Liver (tissue), 3 donors: ENCODE measurements at regions not wholly inside any gene's neighbourhood (a gene's known extent, or its start where the extent isn't known, plus 50 kb on each side); places are given as distances from the start of the nearest gene placed in this dataset.

Experiments used
- GABPA ChIP-seq, 2 donors: IDR thresholded peaks in 1 of 2; conservative IDR thresholded peaks in 1 of 2; 2 replicates each; pipeline ENCODE4 v1.6.1; 2016; ENCODE audit warnings: antibody characterized with exemption in 2 of 2, mild to moderate bottlenecking in 1 of 2, moderate library complexity in 1 of 2
- RAD21 ChIP-seq, 2 donors: IDR thresholded peaks; 2 replicates each; pipeline ENCODE4 v1.6.1; 2016; ENCODE audit warnings: antibody characterized with exemption in 2 of 2, mild to moderate bottlenecking in 2 of 2
- RXRA ChIP-seq, 2 donors: IDR thresholded peaks; 2 replicates each; pipeline ENCODE4 v1.6.1; 2017 to 2018; ENCODE audit warnings: antibody characterized with exemption in 2 of 2, mild to moderate bottlenecking in 1 of 2
- TAF1 ChIP-seq: conservative IDR thresholded peaks from 2 replicates; pipeline ENCODE4 v1.6.1; 2016; ENCODE audit warnings: antibody characterized with exemption, mild to moderate bottlenecking
- TF ChIP-seq, protein P1 (sequence below): fragments of 150-350 bp; IDR thresholded peaks from 2 replicates; pipeline ENCODE4 v1.5.1; 2017; ENCODE audit warnings: improper control_type of control experiment, low read depth, low read length; ENCODE audit not compliant: missing input control
- TF ChIP-seq, protein P2 (sequence below): IDR thresholded peaks from 2 replicates; pipeline ENCODE4 v1.6.1; 2016; ENCODE audit warnings: antibody characterized with exemption
- TF ChIP-seq, protein P3 (sequence below): IDR thresholded peaks from 2 replicates; pipeline ENCODE4 v1.6.1; 2016; ENCODE audit warnings: antibody characterized with exemption
- TF ChIP-seq, protein P4 (sequence below): IDR thresholded peaks from 2 replicates; pipeline ENCODE4 v1.6.1; 2016; ENCODE audit warnings: antibody characterized with exemption, mild to moderate bottlenecking
- donor health status: healthy.
- donor health status: healthy.

DNA sequence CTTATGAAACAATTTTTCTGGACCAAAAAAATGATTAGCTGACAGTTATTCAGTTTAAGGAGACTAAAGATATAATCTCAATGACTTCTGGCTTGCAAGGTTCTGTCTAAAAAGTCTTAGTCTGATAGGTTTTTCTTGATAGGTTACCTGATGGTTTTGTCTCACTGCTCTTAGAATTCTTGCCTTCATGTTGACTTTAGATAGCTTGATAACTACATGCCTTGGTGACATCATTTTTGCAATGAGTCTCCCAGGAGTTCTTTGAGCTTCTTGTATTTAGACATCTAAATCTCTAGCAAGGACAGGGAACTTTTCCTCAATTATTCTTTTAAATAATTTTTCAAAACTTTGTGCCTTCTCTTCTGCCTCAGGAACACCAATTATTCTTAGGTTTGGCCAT is 1965.3 kb downstream of the ARAP2 start:
- TF ChIP-seq, protein P1, sequence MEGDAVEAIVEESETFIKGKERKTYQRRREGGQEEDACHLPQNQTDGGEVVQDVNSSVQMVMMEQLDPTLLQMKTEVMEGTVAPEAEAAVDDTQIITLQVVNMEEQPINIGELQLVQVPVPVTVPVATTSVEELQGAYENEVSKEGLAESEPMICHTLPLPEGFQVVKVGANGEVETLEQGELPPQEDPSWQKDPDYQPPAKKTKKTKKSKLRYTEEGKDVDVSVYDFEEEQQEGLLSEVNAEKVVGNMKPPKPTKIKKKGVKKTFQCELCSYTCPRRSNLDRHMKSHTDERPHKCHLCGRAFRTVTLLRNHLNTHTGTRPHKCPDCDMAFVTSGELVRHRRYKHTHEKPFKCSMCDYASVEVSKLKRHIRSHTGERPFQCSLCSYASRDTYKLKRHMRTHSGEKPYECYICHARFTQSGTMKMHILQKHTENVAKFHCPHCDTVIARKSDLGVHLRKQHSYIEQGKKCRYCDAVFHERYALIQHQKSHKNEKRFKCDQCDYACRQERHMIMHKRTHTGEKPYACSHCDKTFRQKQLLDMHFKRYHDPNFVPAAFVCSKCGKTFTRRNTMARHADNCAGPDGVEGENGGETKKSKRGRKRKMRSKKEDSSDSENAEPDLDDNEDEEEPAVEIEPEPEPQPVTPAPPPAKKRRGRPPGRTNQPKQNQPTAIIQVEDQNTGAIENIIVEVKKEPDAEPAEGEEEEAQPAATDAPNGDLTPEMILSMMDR, result no peak
- TF ChIP-seq RAD21 (IDR thresholded peaks at IDR 0.05), result no peak
- TF ChIP-seq, protein P2, sequence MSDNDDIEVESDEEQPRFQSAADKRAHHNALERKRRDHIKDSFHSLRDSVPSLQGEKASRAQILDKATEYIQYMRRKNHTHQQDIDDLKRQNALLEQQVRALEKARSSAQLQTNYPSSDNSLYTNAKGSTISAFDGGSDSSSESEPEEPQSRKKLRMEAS, result no peak
- TF ChIP-seq GABPA (IDR thresholded peaks at IDR 0.05 in 1 of 2, conservative IDR thresholded peaks at IDR 0.05 in 1 of 2), result no peak
- TF ChIP-seq, protein P3, sequence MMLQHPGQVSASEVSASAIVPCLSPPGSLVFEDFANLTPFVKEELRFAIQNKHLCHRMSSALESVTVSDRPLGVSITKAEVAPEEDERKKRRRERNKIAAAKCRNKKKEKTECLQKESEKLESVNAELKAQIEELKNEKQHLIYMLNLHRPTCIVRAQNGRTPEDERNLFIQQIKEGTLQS, result no peak
- TF ChIP-seq, protein P4, sequence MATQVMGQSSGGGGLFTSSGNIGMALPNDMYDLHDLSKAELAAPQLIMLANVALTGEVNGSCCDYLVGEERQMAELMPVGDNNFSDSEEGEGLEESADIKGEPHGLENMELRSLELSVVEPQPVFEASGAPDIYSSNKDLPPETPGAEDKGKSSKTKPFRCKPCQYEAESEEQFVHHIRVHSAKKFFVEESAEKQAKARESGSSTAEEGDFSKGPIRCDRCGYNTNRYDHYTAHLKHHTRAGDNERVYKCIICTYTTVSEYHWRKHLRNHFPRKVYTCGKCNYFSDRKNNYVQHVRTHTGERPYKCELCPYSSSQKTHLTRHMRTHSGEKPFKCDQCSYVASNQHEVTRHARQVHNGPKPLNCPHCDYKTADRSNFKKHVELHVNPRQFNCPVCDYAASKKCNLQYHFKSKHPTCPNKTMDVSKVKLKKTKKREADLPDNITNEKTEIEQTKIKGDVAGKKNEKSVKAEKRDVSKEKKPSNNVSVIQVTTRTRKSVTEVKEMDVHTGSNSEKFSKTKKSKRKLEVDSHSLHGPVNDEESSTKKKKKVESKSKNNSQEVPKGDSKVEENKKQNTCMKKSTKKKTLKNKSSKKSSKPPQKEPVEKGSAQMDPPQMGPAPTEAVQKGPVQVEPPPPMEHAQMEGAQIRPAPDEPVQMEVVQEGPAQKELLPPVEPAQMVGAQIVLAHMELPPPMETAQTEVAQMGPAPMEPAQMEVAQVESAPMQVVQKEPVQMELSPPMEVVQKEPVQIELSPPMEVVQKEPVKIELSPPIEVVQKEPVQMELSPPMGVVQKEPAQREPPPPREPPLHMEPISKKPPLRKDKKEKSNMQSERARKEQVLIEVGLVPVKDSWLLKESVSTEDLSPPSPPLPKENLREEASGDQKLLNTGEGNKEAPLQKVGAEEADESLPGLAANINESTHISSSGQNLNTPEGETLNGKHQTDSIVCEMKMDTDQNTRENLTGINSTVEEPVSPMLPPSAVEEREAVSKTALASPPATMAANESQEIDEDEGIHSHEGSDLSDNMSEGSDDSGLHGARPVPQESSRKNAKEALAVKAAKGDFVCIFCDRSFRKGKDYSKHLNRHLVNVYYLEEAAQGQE, result no peak
- no peak for TF ChIP-seq TAF1
- no peak for TF ChIP-seq RXRA (IDR thresholded peaks at IDR 0.05)
